Stimulated activated CD4-positive, alpha-beta T cell treated with anti-CD3 and anti-CD28 coated beads, Interleukin-4, amount 100 ng/mL, for 48 hours (primary cell): ENCODE measurements at regions not wholly inside any gene's neighbourhood (a gene's known extent, or its start where the extent isn't known, plus 50 kb on each side); places are given as distances from the start of the nearest gene placed in this dataset.
A peak's percentile ranks its signal among the peaks of the same experiment; 100 is the strongest.

Experiments
- DNase-seq, 2 donors: peaks; one replicate each; pipeline ENCODE4 v3.0.0-alpha.2; 2020; ENCODE audit warnings: low read depth in 2 of 2

DNA sequence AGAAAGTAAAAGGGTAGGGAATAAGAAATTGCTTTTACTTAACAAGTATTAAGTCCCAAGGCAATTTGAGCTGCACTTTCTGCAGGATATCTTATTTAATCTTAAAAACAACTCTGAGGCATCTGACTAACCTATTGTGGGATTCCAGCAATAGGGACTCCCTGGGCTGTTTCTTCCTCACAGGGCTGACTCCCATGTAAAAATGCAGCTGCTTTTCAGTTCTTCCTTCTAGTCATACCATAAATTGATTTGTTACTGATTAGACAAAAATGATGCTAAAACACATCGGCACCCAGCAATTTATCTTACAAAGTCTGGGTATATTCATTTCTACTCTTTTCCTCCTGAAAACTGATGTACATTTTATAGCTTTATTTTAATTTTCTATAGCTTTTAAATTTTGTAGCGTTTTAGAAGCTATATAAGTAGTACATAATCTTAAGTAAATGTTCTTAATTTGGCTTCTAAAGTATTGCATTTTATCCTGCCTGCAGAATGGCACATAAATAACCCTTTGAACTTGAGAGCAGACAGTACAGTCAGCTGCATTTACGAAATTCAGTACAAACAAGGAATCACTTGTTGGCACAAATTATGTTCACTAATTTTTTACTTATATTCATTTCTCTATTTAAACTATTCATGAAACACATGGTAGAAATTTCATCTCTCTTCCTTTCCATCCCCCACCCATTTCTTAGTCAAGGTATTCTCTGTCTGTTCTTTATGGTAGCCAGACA is 102.4 kb upstream of the FRY start:
- DNase-seq = no peak

DNA sequence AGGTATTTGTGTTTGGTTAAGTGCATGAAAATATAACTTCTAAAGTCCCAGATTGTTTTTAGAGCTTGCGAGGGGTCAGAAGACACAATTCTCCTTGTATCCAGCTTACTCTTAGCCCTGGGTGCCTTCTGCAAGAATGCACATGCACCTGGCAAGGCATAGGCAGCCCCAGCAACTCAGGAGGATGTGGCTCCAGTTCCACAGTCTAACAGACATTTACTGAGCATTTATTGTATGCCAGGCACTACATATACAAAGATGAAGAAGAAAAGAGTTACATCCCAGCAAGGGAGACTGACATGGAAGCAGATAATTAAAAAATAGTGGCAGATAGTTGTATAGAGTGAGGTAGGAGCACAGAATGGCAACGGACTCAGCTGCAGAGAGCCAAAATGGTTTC is 101.1 kb upstream of the FRY start:
- no peak for DNase-seq

DNA sequence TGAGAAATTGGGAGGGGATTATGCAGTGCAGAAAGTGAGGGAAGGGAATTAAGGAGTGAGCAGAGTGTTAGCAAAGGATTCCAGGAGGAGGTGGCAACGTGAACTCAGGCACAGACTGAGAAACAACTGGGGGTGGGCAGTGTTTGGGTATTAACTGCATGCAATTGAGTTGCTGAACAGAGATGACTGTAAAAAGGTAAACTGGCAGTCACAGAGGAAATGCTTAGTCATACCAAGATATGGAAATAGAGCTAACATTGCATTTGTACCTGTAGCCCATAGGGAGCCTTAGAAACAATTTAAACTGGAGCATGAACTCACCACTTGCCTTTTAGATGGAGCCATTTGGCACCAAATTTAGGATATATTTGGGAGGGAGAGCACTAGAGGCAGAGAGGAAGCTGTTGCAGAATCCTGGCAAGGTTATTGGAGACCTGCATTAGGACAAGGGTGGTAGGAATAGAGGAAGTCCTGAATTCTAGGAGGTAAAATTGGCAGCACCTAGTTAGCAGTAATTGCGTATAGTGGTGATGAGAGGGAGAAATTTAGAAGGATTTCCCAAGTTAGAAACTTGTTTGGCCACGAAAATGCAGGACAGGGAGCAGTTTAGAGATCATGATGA is 100.6 kb upstream of the FRY start:
- DNase-seq = no peak

DNA sequence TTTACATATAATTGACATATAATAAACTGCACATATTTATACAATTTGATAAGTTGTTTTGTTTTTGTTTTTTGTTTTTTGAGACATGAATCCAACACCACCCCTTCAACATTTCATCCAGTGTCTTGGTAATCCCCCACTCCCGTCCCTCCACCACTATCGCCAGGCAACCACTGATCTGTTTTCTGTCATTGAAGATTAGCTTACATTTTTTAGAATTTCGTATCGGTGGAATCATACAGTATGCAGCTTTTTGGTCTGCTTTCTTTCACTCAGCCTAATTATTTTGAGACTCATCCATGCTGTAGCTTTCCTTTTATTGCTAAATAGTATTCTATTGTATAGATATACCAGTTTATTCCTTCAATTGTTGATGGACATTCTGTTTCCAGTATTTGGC is 94.1 kb upstream of the FRY start:
- no peak for DNase-seq

DNA sequence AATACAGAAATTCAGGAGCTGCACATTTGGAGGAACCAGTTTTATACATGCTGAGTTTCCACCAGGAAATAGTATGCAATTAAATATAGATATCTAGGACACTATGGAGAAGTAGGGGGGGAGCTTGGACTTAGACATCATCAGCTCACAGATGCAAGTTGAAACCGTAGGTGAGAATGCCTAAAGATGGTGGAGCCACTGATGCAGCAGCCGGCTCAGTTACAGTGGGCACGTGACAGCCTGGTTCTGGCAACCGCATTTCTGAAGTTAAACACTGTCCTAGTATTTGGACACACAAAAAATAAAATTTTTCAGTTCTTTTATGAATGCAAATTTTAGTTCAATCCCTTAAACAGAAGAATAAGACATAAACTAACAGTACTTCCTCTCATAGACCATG is 91.5 kb upstream of the FRY start:
- DNase-seq = no peak

DNA sequence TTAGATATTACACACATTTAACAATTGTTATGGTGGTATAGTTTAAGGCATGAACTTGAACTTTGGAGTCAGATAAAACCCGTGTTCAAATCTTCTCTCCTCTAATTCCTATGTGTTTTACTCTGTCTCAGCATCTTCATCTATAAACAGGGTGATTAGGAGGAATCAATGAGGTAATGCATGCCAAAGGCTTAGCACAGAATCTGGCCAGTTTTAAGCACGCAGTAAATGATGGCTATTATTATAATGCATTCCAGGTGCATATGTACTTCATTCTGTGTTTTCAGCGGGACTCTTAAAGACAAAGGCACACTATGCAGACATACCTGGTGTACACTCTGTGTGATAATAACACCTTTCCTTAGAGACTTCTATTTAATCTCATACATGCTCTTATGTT is 88.0 kb upstream of the FRY start:
- DNase-seq = no peak

DNA sequence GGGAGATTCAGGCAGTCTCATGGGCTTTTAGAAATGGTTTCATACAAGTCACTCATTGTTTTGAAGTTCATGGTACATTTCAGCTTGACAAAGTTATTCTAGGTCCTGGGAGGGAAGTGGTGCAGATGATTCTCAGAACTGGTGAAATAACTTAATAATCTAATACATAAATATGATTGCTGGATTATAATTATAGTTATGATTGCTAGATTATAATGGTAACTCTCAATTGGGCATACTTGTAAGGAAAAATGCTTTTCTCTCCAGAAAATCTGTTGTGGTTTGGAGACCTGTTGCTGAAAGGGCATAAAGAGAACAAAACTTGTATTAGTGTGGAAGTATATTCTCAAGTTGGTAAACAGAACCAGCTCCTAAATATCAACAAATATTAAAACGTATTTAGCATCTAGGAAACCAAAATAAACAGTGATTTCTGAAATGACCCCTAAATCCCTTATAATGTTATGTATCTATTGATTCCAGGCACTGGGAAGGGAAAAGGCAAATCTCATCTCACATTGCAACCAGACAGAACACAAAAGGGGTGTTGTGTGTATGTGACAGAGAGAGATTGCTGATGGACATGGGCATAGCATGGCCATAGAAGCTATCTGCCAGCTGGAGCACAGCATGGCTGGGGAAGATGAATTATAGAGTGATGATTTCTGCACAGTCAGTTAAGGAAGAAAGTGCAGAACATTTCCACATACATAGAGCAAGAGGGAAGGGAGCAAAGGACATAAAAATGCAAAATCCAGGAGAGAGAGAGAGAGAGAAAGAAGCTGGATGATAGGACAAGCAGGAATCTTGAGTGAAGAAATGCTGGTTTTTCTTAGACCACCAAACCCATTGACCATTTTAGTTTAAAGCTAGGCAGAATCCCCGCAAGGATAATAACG is 87.1 kb upstream of the FRY start:
- no peak for DNase-seq

DNA sequence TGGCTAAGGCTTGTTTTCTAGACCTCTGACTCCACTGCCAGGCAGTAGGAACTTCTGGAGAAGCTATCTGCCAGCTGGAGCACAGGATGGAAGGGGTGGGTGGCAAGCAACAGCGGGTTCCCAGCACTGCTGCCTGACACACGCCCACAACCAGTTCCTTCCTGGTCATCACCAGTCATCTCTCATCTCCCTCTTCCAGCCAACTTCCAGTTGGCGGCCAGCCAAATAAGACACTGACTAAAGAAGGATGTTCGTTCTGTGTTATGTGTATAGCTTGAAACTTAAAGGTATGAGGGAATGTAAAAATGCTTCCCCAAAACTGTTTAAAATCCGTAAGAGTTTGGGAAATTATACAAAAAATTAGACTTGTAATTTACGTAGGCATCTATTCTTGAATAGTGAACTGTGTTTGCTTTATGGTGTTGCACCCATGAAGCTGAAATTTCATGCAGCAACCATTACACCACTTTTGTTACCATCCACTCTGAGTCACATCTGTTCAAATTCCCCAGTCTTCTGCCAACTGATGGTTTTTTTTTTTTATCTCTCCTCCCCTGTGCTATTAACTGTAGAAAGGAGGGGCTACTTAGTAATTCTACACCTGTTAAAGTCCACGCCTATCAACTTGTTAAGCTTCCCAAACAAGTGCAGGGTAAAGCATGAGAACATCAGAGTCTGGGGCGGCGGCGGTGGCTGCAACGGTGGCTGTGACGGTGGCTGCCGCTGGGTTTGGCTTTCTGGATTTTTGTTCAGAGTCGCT is 86.2 kb upstream of the FRY start:
- DNase-seq = no peak

DNA sequence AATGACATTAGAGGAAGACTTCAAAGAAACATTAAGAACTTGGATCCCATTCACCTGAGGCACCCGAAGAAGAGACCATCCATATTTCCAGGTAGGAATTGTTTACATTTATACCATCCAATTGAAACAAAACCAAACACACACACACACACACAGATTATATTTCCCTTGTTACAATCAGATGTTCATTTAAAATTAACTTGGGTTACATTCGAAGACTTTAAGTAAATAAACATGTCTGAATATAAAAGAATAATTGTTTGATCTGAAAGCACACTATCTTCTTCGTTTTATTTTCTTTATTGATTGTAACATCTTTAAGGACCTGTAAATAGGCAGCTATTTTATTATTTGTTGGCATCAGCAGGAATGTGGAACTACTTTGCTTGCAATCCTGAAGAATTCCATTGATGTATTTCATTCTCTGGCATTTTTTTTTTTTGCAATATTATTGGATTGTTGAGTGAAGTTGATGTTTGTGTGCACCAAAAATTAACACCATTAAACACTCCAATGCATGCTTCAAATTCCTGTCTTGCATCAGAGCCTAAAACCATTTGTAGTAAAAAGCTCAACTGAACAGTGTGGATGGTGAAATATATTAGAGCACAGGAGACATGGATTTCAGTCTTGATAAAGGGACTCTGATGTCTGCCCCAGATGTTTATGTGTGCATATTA is 85.3 kb upstream of the FRY start:
- no peak for DNase-seq

DNA sequence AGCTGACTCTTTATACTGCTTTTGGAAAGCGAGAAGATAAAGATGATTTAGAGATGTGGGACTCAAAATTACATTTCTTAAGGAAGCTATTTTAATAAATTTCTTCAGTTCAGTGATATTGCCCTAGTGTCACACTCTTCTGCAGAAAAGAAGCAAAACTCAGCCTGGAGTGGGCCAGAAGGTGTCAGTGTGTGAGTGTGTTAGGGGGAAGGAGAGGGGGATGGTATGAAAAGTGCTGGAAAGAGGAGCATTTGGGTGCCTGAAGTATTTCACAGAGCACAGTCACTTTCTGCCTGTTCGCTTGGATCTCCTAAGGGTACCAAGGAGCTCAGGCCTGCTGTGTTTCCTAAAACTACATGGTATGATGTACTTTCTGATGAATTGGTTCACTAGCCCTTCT is 84.5 kb upstream of the FRY start:
- no peak for DNase-seq

DNA sequence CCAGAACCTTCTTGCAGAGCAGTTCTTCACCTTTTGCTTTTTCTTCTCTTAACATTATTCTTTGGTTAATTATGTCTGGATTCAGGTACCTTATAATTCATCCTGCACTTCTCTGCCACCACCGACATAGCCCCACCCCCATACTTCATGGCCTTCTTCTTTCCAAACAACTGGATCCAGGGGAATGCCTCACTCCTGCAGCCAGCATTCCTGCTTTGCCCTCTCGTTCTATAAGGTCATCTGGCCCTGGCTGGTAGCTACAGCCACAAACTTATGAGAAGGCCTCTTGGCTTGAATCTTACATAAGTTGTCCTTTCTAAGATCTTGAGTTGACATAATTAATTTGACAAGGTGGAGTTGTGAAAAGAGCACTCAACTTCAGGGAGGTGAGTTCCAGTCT is 84.1 kb upstream of the FRY start:
- DNase-seq = no peak

DNA sequence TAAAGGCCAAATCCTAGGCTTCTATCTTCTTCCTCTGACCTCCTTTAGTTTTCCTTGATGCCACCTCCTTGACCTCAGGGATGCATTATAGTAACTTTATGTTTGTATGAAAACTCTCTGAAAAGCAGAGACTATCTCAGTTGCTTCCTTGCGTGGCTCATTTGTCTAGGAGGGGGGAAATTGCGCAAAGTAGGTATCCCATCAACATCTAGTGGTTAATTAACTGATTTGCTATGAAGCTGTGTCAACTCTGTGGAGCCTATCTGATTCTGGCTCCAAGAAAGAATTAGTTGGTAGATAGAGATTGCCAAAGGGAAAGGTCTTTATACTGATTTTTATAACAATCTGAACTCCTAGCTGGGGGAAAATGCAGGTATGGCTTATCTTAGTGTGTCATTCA is 82.1 kb upstream of the FRY start:
- no peak for DNase-seq

DNA sequence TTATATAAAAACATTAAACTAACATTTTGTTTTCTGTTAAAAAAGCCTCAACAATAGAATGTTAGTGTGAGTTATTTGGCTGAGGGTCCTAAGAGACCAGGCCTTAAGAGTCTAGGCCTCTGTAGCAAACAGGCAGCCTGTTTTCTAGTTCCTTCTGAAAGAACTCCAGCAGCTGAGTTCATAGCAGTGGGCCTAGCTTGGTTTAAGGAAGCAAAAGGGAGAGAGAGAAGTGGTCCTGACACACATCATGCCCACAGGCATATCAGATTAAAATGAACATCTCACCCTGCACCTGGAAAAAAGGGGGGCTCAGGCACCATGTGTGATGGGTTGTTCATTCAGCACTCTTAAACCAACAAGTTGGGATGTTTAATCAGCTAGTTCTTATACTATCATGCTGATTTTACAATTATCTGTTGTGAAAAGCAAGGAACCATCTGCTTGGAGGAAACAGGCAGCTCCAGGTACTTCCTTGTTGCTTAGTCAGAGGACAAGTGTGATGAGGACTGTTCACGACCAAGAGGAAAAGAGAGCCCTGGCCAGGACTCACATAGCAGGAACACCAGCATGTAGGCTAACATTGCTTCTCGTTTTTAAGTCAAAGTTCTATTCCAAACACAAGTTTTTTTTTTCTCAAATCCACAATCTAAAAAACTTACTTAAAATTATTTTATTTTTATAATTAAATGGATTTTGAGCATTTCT is 81.3 kb upstream of the FRY start:
- no peak for DNase-seq

DNA sequence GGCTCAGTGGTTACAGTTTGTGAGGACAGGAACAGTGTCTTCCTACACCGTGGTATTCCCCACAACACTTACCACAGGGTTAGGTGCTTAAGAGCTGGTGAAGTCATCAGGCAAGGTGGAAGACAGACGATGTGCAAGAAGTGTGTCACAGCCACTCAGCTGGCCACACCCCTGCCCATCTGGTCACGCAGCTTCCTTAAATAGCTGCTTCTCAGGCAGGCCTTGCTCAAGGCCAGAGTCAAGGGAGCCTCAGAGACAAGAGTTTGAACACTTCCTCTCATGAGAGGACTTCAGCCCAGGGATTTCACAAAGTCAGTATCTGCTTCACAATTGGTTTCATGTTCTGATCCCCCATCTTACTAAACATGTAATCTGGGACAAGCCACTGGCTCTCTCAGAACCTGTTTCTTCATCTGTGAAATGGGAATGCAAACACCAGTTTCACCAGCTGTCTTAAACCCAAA is 80.3 kb upstream of the FRY start:
- peak in 1 of 2 donors; percentile 1 for DNase-seq

DNA sequence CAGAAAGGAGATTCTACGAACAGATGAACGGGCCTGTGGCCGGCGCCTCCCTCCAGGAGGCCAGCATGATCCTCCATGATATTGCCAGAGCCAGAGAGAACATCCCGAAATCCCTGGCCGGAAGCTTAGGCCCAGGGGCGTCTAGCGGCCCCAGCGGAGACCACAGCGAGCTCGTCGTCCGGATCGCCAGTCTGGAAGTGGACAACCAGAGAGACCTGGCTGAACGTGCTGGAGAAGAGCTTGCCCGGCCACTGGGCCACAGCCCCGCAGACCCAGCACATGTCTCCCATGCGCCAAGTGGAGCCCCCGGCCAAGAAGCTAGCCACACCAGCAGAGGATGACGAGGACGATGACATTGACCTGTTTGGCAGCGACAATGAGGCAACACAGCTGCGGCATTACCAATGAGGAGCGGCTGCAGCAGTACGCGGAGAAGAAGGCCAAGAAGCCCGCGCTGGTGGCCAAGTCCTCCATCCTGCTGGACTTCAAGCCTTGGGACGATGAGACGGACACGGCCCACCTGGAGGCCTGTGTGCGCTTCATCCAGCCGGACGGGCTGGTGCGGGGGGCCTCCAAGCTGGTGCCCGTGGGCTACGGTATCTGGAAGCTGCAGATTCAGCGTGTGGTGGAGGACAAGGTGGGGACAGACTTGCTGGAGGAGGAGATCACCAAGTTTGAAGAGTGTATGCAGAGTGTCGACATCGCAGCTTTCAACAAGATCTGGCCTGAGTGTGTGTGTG is 78.8 kb upstream of the FRY start:
- no peak for DNase-seq

DNA sequence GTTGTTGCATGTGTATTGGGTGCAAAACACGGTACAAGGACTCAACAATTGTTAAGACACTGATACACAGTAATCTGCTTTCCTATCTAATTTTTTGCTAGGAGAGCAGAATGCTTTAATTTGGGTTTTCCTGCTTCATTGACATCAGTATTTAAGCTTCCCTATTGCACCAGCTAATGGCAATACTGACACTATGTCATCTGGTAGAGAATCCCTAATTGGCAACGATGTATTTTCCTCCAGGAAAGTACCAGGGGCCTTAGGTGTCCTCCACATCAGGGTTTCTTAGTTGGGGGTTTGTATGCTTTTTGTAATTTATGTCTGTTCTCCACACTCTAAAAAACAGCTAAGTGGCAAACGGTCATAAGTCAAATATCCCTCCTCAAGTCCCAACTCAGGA is 76.5 kb upstream of the FRY start:
- no peak for DNase-seq

DNA sequence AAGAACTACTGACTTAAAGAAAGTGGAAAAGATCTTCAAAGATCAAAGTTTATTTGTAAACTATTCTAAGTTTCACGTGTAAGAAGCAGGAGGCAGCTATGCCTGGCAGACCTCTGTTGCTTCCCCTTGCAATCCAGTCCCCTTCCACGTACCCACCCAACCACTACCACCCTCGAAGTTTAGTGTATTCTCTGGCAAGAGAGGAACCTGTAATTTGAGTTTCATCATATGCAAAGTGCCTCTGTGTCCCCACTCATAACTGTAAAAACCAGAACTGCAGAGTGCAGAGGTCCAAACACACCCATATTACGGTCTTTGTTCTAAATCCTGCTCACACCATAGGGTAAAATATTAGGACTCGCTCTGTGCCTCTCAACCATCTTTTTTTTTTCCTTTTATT is 75.8 kb upstream of the FRY start:
- DNase-seq = no peak

DNA sequence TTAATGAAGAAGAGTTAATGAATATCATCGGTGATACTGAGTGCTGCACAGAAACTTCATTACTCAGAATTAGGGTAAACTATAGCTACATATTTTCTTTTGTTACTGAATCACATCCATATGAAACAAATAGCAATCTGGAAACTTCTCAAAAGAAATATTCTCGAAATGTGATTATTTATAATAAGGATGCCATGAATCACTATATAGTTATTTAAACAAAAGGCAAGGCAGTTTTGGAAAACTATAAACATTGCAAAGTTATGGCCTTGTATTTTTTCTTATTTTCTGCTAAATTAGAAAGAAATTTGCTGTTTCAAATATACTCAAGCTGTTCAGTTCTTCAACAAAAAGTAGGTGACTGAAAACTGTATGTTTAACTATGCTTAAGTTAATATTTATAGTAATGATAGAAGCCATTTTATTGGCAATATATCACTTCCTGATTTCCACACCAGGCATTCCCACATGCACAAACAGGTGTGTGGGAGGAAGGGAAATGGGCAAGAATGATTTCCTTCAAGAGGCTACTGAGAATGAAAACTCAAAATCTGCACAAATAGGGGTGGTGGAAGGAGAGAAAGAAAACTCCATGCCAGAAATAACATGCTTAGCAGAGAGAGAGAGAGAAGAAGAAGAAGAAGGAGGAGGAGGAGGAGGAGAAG is 74.5 kb upstream of the FRY start:
- no peak for DNase-seq

DNA sequence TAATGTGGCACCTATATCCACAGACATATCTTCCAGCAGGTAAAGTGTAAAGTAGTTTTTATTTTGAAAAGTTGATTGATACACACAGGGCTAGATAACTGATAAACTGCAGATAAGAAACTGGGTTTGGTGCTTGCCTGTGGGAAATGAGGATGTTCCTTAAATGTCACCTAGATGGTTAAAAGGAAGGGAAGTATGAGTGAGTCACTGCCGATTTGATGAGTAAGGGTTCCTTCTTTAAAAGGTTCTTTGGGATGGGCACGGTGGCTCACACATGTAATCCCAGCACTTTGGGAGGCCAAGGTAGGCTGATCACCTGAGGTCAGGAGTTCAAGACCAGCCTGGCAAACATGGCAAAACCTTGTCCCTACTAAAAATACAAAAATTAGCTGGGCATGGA is 73.8 kb upstream of the FRY start:
- no peak for DNase-seq
